ENCODE measurements at regions not wholly inside any gene's neighbourhood (a gene's known extent, or its start where the extent isn't known, plus 50 kb on each side); places are given as distances from the start of the nearest gene placed in this dataset.

- intact Hi-C loops (cut with DNase I): no loop called here
- no peaks in the 10 kb centered on the region for H3K27me3 ChIP-seq
- DNase-seq (no peak), ATAC-seq (no peak)
- H3K4me1 ChIP-seq: peaks cover 9% of the 10 kb centered on the region
- H3K9me3 ChIP-seq: no peaks in the 10 kb centered on the region
- TF ChIP-seq CTCF (IDR thresholded peaks at IDR 0.05) (no peak), POLR2A (IDR thresholded peaks at IDR 0.05) (no peak)
- 44 to 66% methylated on average over 4 to 13 of the region's 13 CpGs for WGBS, 2 donors
- H3K4me3 ChIP-seq: no peak overlapping the region
- no peaks in the 10 kb centered on the region for H3K36me3 ChIP-seq (replicated peaks in 1 of 2; ENCODE audit: insufficient read depth in 1 of 2, low read depth in 2 of 2)
- no peak overlapping the region for H3K27ac ChIP-seq
Observed at GRCh38 chr10:133025558-133026090, 62.1 kb upstream of the ADGRA1 start.

- TF ChIP-seq CTCF (IDR thresholded peaks at IDR 0.05) (no peak), POLR2A (IDR thresholded peaks at IDR 0.05) (no peak)
- ATAC-seq (no peak), DNase-seq (no peak)
- peaks cover 9% of the 10 kb centered on the region for H3K4me1 ChIP-seq
- no peaks in the 10 kb centered on the region for H3K9me3 ChIP-seq
- H3K36me3 ChIP-seq (replicated peaks in 1 of 2; ENCODE audit: insufficient read depth in 1 of 2, low read depth in 2 of 2): no peaks in the 10 kb centered on the region
- H3K4me3 ChIP-seq: no peak overlapping the region
- intact Hi-C loops (cut with DNase I): no loop called here
- WGBS, 2 donors: 56 to 58% methylated on average over 14 to 34 of the region's 34 CpGs
- no peak overlapping the region for H3K27ac ChIP-seq
- H3K27me3 ChIP-seq: no peaks in the 10 kb centered on the region
Observed at GRCh38 chr10:133024704-133025557, 62.8 kb upstream of the ADGRA1 start.

GRCh38 chr10:133023216-133023843 lies 64.4 kb upstream of the ADGRA1 start:
- Histone ChIP-seq H3K9me3 (no peaks in the 10 kb centered on the region), H3K4me3 (no peak overlapping the region), H3K27ac (no peak overlapping the region), H3K36me3 (replicated peaks in 1 of 2; ENCODE audit: insufficient read depth in 1 of 2, low read depth in 2 of 2) (no peaks in the 10 kb centered on the region), H3K4me1 (peaks cover 9% of the 10 kb centered on the region), H3K27me3 (no peaks in the 10 kb centered on the region)
- WGBS, 2 donors: 74 to 80% methylated on average over 18 to 29 of the region's 31 CpGs
- intact Hi-C loops (cut with DNase I): no loop called here
- DNase-seq: no peak
- TF ChIP-seq CTCF (IDR thresholded peaks at IDR 0.05) (no peak), POLR2A (IDR thresholded peaks at IDR 0.05) (no peak)
- ATAC-seq: no peak

- Histone ChIP-seq H3K9me3 (no peaks in the 10 kb centered on the region), H3K27ac (no peak overlapping the region), H3K4me1 (peaks cover 9% of the 10 kb centered on the region), H3K27me3 (no peaks in the 10 kb centered on the region), H3K4me3 (no peak overlapping the region), H3K36me3 (replicated peaks in 1 of 2; ENCODE audit: insufficient read depth in 1 of 2, low read depth in 2 of 2) (no peaks in the 10 kb centered on the region)
- intact Hi-C loops (cut with DNase I): no loop called here
- WGBS, 2 donors: 7 to 19% methylated on average over 9 to 10 of the region's 10 CpGs
- DNase-seq (no peak), ATAC-seq (no peak)
- no peak for TF ChIP-seq POLR2A (IDR thresholded peaks at IDR 0.05)
- TF ChIP-seq CTCF (IDR thresholded peaks at IDR 0.05): no peak
Observed at GRCh38 chr10:133022776-133023100, 65.0 kb upstream of the ADGRA1 start.

Data from body of pancreas (tissue), 4 donors.